ENCODE measurements at regions not wholly inside any gene's neighbourhood (a gene's known extent, or its start where the extent isn't known, plus 50 kb on each side); places are given as distances from the start of the nearest gene placed in this dataset.

- DNase-seq, result no peak
Observed at GRCh38 chr2:11923935-11924334, 177.5 kb downstream of the LPIN1 start.

GRCh38 chr2:11925295-11926066 is 179.0 kb downstream of the LPIN1 start:
- DNase-seq, result no peak

- peak; percentile 9 for DNase-seq
Observed at GRCh38 chr2:11930211-11930761, 183.9 kb downstream of the LPIN1 start.

- DNase-seq, result no peak
Observed at GRCh38 chr2:11932048-11932512, 185.6 kb downstream of the LPIN1 start.

- DNase-seq, result no peak
Observed at GRCh38 chr2:11932962-11933361, 186.5 kb downstream of the LPIN1 start.

DNA sequence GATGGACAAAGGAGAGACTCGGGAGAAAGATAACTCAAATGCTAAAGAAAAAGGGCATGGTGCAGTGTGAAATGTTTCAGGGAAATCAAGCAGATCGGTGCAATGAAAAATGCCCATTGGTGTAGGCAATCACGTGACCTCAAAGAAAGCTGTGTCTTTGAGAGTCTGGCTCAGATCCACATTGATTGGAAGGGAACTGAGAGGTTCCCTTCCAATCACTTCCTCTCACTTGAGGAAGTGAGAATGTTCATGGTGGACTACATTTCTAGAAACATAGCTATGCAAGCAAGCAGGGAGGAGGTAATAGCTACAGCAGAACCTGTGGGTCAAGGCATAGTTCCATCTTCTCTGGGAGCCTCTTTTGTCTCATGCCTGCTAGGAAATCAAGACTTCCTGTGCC is 187.4 kb downstream of the LPIN1 start:
- DNase-seq, result no peak

DNA sequence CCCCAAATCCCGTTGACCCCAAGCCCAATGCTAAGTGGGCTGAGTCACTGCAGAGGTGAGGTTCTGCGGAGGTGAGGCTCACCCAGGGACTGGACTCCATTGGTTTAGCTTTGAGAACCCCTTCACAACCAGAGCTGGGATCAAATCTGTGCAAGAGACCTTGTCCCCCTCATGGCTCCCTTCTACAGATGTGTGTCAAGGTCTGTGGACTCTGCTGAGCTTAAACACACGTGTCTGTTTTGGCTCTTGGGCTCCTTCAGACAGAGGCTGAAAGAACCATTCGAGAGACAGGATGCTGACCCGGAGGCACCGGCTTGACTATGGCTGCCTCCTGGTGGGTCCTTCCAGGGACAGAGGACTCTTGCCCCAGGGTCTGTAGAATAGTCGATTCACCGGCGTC is 190.3 kb downstream of the LPIN1 start:
- no peak for DNase-seq

DNA sequence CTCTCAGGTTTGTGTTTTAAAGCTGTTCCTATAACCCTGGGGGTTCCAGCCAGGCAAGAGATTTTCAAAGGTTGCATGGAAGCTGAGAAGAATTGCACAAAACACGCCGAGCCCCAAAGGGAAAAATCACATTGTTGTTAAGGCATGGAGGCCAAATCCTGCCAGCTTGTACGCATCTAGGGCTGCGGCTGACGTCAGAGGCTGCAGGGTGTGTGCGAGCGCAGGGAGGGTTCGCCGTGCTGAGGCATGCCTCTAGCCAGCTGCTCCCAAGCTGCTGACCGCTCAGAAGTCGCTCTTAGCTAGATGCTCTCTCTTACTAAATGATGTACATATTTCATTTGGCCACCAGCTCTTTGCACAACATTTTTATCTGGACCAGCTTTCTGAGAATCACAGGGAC is 191.8 kb downstream of the LPIN1 start:
- DNase-seq, result no peak

DNA sequence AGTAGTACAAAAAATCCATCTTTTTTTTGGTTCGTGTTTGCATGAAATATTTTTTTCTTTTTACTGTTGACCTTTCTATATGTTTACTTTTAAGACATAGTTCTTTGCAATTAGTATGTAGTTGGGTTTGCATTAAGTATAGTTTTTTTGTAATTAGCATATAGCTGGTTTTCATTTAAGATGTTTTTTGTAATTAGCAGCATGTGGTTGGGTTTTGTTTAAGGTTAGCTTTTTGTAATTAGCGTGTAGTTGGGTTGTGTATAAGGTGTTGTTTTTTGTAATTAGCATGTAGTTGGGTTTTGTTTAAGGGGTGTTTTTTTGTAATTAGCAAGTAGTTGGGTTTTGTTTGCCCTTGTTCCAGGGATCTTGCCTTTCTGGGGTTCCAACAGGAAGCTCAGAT is 193.1 kb downstream of the LPIN1 start:
- no peak for DNase-seq

GRCh38 chr2:11940121-11940743 is 193.8 kb downstream of the LPIN1 start:
- DNase-seq, result no peak

- no peak for DNase-seq
Observed at GRCh38 chr2:11940799-11941198, 194.4 kb downstream of the LPIN1 start.

DNA sequence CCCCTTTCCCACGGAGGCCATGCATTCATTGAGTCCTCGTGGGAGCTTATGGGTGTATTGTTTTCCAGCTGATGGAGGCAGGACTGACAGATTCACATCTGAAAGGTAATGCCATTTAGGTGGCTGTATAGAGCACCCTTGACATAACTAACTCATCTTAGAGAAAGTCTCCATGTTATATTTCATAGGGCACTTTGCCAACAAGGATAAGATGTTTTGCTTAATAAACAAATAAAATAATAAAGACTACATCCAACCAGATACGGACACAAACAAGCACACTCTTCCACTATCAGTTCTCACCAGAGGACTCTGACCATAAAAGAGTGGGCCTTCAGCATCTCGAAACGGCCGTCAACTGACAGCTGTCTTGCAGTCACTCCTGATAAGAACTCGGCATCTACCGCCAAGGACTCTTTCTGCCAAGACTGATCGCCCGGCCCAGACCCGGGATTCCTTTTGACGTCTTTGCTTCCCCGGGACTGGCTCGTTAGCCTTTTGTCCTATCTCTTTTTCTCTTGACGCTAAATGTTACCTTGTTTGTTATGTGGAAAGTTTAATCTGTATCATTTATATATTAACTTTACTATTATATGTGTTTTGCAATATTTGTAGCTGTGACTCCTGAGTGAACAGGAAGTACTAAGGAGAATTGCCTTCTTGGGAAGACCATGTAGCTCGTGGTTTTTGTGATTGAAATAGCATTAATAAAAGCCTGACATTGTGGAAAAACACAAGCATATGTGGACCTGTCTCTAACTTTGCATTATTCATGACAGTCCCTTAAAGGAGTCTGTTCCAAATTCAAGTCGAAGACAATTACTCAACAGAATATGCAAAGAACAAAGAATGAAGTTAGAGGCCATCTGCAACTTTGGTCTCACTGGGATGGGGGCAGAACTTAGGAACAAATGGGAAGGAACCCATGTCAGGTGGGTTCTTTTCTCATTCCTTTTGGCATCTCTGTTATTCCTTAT is 195.1 kb downstream of the LPIN1 start:
- DNase-seq, result no peak

DNA sequence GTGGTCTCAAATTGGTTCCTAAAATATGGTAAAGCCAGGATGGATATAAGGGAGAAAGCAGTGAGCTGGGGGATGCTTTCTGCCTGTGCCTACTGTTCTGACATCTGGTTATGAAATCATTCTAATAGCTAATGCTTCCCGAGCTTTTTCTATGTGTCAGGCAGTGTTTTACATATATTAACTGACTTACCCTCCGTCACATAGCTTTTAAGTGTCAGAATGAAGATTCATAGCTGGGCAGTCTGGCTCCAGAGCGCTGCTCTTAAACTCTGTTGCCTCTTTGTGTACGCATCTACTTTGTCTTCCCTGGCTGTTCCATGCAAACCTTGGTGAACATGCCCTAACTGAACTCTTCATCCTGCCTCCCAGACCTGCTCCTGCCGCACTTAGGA is 195.7 kb downstream of the LPIN1 start:
- DNase-seq, result no peak

DNA sequence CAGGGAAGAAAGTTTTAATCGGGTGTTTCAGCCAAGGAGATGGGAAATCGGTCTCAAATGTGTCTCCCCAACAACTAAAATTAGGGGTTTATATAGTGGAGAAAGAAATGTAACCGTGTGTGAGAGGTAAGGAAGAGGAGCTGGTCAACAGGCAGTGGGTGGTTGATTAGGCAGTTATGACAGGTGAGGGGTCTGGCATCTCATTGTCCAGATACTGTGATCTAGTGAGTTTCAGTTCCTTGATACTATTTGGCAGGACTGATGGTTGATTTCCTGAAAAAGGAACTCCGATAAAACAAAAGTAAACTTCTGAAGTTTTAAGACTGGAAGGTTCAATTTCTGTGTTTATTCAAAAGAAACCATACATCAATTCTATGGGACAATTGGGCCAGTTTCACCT is 197.9 kb downstream of the LPIN1 start:
- DNase-seq, result no peak

GRCh38 chr2:11945139-11946126 is 199.0 kb downstream of the LPIN1 start:
- DNase-seq, result peak; percentile 33

DNA sequence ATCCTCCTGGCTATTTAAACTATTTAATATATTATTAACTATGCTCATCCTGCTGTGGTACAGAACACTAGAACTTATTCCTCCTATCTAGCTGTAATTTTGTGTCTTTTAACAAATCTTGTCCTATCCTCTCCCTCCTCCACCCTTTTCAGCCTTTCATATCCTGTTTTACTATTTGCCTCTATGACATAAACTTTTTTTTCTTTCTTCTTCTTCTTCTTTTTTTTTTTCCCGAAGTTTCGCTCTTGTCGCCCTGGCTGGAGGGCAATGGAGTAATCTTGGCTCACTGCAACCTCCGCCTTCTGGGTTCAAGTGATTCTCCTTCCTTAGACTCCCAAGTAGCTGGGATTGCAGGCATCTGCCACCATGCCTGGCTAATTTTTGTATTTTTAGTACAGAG is 201.5 kb downstream of the LPIN1 start:
- no peak for DNase-seq

DNA sequence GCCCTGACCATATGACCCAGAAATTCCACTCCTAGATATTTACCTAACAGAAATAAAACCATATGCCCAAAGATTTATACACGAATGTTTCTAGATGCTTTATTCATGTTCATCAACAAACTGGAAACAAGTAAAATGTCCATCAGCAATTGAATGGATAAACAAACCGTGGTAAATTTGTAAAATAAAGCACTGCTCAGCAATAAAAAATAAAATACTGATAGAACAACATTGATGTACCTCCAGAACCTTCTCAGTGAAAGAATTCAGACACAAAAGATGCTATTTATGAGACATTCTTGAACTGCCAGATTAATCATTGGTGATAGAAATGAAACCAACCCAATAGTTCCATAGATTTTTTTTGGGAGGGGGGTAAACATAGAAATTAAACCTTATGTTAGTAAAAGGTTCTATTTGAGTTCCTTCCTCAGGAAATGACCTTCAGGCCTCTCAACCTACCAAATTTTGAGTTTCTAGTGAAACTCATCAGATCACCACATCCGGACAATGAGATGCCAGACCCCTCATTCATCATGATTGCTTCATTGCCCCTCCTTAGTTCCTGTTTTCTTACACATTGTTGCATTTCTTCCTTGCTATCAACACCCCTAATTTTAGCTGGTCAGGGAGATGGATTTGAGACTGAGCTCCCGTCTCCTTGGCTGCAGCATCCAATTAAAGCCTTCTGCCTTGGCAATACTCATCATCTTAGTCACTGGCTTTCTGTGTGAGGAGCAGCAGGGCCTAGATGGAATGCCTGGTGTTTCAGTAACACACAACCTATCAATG is 203.5 kb downstream of the LPIN1 start:
- no peak for DNase-seq

DNA sequence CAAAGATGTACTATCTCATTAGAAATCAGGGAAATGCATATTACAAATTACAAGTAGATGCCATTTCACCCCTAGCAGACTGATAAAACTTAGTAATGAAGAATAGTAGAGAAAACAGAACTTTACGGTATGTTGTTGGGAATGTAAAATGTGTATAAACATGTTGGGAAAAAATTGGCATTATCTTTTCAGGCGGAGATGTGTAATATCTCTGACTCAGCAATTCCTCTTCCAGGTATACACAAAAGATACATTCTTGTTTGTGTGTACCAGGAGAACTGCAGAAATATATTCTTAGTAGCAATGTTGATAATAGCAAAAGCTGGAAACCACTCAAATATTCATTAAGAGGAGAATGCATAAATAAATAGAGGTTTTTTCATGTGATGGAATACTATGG is 204.5 kb downstream of the LPIN1 start:
- no peak for DNase-seq

- DNase-seq, result peak; percentile 7
Observed at GRCh38 chr2:11951492-11951891, 205.1 kb downstream of the LPIN1 start.

DNA sequence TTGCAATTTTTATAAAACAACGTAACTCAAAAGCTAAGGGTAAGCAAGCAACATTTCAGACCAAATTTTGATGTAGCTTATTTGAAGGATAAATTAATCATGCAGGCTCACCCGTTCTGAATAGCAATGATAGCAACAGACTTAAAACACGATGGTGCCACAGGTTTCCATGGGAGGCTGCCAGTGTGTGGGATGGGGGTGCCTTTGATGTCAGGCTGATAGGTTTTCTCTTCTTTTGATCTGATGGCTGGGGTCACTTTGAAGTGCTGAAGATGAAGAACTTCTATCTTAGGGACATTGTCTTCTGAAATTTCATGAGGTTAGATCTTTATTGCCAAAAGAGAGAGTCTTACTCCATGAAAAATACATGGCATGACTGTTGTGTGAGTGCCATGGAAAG is 206.8 kb downstream of the LPIN1 start:
- no peak for DNase-seq

DNA sequence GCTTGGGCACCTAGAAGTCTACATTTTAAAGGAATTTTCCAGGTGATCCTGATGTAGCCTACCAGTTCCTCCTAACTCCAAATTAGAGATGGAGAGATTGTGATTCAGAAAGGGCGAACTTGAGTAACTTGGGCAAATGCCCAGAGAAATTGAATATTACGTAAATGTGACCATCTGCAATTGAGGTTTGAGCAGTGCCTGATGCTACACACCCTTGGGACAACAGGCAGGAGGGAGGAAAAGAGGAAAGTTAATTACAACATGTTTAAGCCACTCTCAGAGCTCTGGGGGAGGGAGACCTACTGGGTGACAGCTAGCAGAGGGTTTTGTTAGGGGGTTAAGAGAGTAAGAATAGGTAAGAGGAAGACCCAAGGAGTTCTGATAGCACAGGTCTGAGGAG is 208.9 kb downstream of the LPIN1 start:
- no peak for DNase-seq

Measured in activated CD4-positive, alpha-beta T cell treated with anti-CD3 and anti-CD28 coated beads for 48 hours (primary cell).